ENCODE measurements at regions not wholly inside any gene's neighbourhood (a gene's known extent, or its start where the extent isn't known, plus 50 kb on each side); places are given as distances from the start of the nearest gene placed in this dataset.

DNA sequence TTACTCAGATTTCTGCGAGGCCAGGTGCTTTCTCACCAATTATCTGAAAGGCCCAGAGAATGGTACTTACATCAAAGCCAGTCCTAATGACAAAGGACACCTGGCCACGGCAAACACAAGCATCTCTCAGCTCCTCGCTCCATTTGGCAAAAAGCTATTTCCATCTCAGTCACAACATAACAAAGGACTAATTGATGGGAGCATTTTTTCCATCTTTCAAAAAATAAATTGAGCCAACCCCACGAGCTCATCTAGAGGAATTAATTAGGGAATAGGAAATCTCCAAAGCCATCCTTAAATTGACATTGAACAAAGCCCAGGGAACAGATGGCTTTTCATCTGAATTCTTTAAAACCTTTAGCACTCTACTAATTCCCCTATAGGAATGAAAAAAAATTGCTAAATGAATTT is 236.7 kb downstream of the HAO1 start:
- H3K4me3 ChIP-seq (ENCODE audit: insufficient read depth, low read depth, low read length), result no peak overlapping the region
- no peaks in the 10 kb centered on the region for H3K36me3 ChIP-seq (replicated peaks; ENCODE audit: control insufficient read depth, insufficient read depth, low read length)
- no peaks in the 10 kb centered on the region for H3K27me3 ChIP-seq (ENCODE audit: control insufficient read depth, insufficient read depth, low read length)
- DNase-seq, result no peak

DNA sequence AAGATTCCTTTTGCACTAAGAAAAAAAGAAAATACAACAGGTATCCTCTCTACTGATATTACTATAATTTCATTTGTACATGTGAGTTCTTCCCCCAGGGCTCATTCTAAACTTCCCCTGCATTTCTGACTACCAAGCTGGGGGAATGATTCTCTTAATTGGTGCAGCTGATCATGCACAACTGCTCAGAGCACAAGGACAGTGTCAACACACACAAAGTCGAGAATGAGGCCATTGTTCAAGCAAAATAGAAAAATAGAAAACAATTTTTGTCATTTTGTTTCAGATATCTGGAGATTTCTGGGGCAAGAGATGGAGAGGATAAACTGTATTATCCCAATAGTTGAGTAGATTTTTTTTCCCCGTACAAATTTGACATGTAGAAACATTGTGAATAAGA is 236.3 kb downstream of the HAO1 start:
- H3K4me3 ChIP-seq (ENCODE audit: insufficient read depth, low read depth, low read length), result no peak overlapping the region
- H3K27me3 ChIP-seq (ENCODE audit: control insufficient read depth, insufficient read depth, low read length), result no peaks in the 10 kb centered on the region
- no peaks in the 10 kb centered on the region for H3K36me3 ChIP-seq (replicated peaks; ENCODE audit: control insufficient read depth, insufficient read depth, low read length)
- DNase-seq, result no peak

- Histone ChIP-seq H3K4me3 (ENCODE audit: insufficient read depth, low read depth, low read length) (no peak overlapping the region), H3K27me3 (ENCODE audit: control insufficient read depth, insufficient read depth, low read length) (no peaks in the 10 kb centered on the region), H3K36me3 (replicated peaks; ENCODE audit: control insufficient read depth, insufficient read depth, low read length) (no peaks in the 10 kb centered on the region)
- DNase-seq, result no peak
Measured at GRCh38 chr20:7708112-7708511, 232.1 kb downstream of the HAO1 start.

DNA sequence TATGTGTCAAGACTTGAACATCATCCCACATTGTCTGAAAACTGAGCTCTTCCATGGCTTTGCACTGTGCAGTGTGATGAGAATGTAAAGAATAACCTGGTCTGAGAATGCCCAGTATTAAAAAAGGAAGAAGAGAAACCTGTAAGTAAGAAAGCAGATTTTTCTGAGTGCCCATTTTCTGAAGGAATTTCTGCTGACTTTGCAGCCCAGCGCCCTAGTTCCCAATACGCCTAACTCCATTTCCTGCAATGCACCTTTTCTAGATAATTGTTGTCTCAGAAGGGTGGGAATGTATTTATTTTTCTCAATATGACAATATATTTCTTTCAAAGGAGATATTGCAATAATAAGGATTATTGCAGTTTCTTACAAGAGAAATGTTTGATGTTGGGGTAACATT is 231.5 kb downstream of the HAO1 start:
- no peak for DNase-seq
- H3K36me3 ChIP-seq (replicated peaks; ENCODE audit: control insufficient read depth, insufficient read depth, low read length), result no peaks in the 10 kb centered on the region
- H3K27me3 ChIP-seq (ENCODE audit: control insufficient read depth, insufficient read depth, low read length), result no peaks in the 10 kb centered on the region
- no peak overlapping the region for H3K4me3 ChIP-seq (ENCODE audit: insufficient read depth, low read depth, low read length)

- Histone ChIP-seq H3K4me3 (ENCODE audit: insufficient read depth, low read depth, low read length) (no peak overlapping the region), H3K36me3 (replicated peaks; ENCODE audit: control insufficient read depth, insufficient read depth, low read length) (no peaks in the 10 kb centered on the region), H3K27me3 (ENCODE audit: control insufficient read depth, insufficient read depth, low read length) (no peaks in the 10 kb centered on the region)
- DNase-seq, result no peak
Measured at GRCh38 chr20:7710440-7710839, 229.8 kb downstream of the HAO1 start.

GRCh38 chr20:7712661-7713060 is 227.6 kb downstream of the HAO1 start:
- no peak for DNase-seq
- H3K27me3 ChIP-seq (ENCODE audit: control insufficient read depth, insufficient read depth, low read length), result no peaks in the 10 kb centered on the region
- H3K4me3 ChIP-seq (ENCODE audit: insufficient read depth, low read depth, low read length), result no peak overlapping the region
- H3K36me3 ChIP-seq (replicated peaks; ENCODE audit: control insufficient read depth, insufficient read depth, low read length), result no peaks in the 10 kb centered on the region

DNA sequence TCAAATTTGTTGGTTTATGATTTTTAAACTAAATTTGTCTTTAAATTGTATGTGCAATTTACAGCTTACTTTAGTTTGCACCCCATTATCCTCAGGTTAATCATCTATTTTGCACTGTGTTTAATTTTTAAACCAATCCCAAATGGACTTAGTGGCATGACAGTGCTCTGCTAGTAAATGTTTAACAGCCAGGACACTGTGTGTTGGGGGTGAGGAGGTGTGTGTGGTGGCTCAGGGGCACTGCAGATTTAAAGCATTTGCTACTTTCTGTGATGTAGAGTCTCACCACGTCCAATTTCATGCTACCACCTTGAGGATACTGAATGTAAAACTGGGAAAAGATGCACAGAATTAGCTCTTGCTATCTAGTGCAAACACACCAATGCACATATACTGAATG is 225.7 kb downstream of the HAO1 start:
- H3K4me3 ChIP-seq (ENCODE audit: insufficient read depth, low read depth, low read length), result no peak overlapping the region
- H3K36me3 ChIP-seq (replicated peaks; ENCODE audit: control insufficient read depth, insufficient read depth, low read length), result no peaks in the 10 kb centered on the region
- H3K27me3 ChIP-seq (ENCODE audit: control insufficient read depth, insufficient read depth, low read length), result no peaks in the 10 kb centered on the region
- DNase-seq, result no peak

DNA sequence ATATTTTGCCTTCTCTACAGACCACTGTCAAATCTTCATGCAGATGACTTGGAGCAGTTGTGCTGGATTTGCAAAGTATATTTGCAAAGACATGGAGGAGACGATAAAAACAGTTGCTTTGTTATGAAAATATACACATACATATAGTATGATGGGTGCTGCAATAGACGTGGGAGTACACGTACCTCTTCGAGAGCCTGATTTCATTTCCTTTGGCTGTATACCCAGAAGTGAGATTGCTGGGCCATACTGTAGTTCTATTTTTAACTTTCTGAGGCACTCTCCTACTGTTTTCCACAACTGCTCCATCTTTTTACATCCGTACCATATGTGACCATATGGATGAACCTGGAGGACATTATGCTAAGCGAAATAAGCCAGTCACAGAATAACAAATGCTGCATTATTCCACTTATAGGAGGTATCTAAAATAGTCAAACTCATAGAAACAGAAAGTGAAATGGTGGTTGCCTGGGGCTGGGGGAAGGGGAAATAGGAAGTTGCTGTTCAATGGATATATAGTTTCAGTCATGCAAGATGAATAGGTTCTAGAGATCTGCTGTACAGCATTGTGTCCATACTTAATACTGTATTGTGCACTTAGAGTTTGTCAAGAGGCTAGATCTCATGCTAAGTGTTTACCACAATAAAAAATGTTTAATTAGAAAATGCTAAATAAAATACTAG is 223.8 kb downstream of the HAO1 start:
- no peak for DNase-seq
- Histone ChIP-seq H3K27me3 (ENCODE audit: control insufficient read depth, insufficient read depth, low read length) (no peaks in the 10 kb centered on the region), H3K36me3 (replicated peaks; ENCODE audit: control insufficient read depth, insufficient read depth, low read length) (no peaks in the 10 kb centered on the region), H3K4me3 (ENCODE audit: insufficient read depth, low read depth, low read length) (no peak overlapping the region)

DNA sequence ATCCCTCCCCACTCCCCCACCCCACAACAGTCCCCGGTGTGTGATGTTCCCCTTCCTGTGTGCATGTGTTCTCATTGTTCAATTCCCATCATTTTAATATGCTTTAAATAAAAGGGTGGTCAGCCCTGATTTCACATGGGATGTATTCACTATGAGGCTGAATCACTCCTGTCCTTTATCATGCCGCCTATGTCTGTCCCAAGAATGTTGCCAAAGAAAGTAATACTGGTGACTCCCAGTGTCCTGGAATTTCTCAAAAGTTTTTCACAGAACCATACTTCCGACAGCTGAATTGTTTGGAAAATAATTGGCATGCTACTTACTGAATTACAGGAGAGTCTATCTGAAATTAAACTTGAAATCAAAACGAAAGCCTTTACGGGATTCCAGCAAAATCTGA is 217.7 kb downstream of the HAO1 start:
- Histone ChIP-seq H3K4me3 (ENCODE audit: insufficient read depth, low read depth, low read length) (no peak overlapping the region), H3K27me3 (ENCODE audit: control insufficient read depth, insufficient read depth, low read length) (no peaks in the 10 kb centered on the region), H3K36me3 (replicated peaks; ENCODE audit: control insufficient read depth, insufficient read depth, low read length) (no peaks in the 10 kb centered on the region)
- DNase-seq, result no peak

GRCh38 chr20:7723284-7723683 is 217.0 kb downstream of the HAO1 start:
- no peaks in the 10 kb centered on the region for H3K36me3 ChIP-seq (replicated peaks; ENCODE audit: control insufficient read depth, insufficient read depth, low read length)
- no peak for DNase-seq
- no peaks in the 10 kb centered on the region for H3K27me3 ChIP-seq (ENCODE audit: control insufficient read depth, insufficient read depth, low read length)
- no peak overlapping the region for H3K4me3 ChIP-seq (ENCODE audit: insufficient read depth, low read depth, low read length)

DNA sequence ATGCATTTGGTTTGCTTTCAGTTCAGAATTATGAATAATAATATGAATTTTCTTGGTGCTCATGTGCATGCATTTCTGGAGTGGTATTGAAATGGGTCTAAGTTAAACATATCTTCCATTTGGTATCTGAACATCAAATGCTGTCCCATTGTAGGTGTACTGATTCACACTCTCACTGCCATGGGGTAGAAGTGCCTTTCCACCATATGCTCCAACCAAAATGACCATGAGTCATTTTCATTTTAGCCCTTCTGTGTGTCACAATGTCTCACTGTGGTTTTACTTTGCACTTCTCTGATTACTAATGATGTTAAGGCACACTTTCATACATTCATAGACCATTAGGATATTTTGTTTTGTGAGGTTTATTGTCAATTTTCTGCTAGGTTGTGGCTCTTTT is 211.9 kb downstream of the HAO1 start:
- no peak overlapping the region for H3K4me3 ChIP-seq (ENCODE audit: insufficient read depth, low read depth, low read length)
- no peaks in the 10 kb centered on the region for H3K27me3 ChIP-seq (ENCODE audit: control insufficient read depth, insufficient read depth, low read length)
- no peaks in the 10 kb centered on the region for H3K36me3 ChIP-seq (replicated peaks; ENCODE audit: control insufficient read depth, insufficient read depth, low read length)
- no peak for DNase-seq

GRCh38 chr20:7734216-7734615 is 206.0 kb downstream of the HAO1 start:
- DNase-seq, result no peak
- Histone ChIP-seq H3K27me3 (ENCODE audit: control insufficient read depth, insufficient read depth, low read length) (no peaks in the 10 kb centered on the region), H3K4me3 (ENCODE audit: insufficient read depth, low read depth, low read length) (no peak overlapping the region), H3K36me3 (replicated peaks; ENCODE audit: control insufficient read depth, insufficient read depth, low read length) (no peaks in the 10 kb centered on the region)

GRCh38 chr20:7736336-7736735 is 203.9 kb downstream of the HAO1 start:
- Histone ChIP-seq H3K27me3 (ENCODE audit: control insufficient read depth, insufficient read depth, low read length) (no peaks in the 10 kb centered on the region), H3K36me3 (replicated peaks; ENCODE audit: control insufficient read depth, insufficient read depth, low read length) (no peaks in the 10 kb centered on the region), H3K4me3 (ENCODE audit: insufficient read depth, low read depth, low read length) (no peak overlapping the region)
- no peak for DNase-seq

DNA sequence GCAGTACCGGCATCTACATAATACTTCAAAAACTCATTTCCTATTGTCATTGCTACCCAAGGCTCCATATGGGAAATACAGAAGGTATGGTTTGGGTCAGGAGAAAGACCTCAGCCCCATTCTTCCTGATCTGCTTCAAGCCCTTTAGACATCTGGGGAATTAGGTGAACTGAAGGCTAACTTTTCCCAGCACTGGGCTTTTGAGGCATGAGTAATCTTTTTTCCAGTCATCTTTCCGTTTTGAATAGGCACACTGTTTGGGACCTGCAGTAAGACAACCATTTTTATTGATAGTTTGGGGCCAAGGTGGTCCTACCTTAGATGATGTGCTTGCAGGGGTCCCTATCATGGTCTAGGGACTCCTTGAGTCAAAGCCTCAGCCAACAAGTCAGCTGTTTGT is 198.4 kb downstream of the HAO1 start:
- Histone ChIP-seq H3K4me3 (ENCODE audit: insufficient read depth, low read depth, low read length) (no peak overlapping the region), H3K27me3 (ENCODE audit: control insufficient read depth, insufficient read depth, low read length) (no peaks in the 10 kb centered on the region), H3K36me3 (replicated peaks; ENCODE audit: control insufficient read depth, insufficient read depth, low read length) (no peaks in the 10 kb centered on the region)
- DNase-seq, result no peak

GRCh38 chr20:7742479-7742878 is 197.8 kb downstream of the HAO1 start:
- DNase-seq, result no peak
- no peaks in the 10 kb centered on the region for H3K36me3 ChIP-seq (replicated peaks; ENCODE audit: control insufficient read depth, insufficient read depth, low read length)
- no peak overlapping the region for H3K4me3 ChIP-seq (ENCODE audit: insufficient read depth, low read depth, low read length)
- H3K27me3 ChIP-seq (ENCODE audit: control insufficient read depth, insufficient read depth, low read length), result no peaks in the 10 kb centered on the region

GRCh38 chr20:7744411-7744810 is 195.8 kb downstream of the HAO1 start:
- DNase-seq, result no peak
- no peaks in the 10 kb centered on the region for H3K27me3 ChIP-seq (ENCODE audit: control insufficient read depth, insufficient read depth, low read length)
- no peaks in the 10 kb centered on the region for H3K36me3 ChIP-seq (replicated peaks; ENCODE audit: control insufficient read depth, insufficient read depth, low read length)
- no peak overlapping the region for H3K4me3 ChIP-seq (ENCODE audit: insufficient read depth, low read depth, low read length)

All from H7 (cell line).